WERI-Rb-1 (cell line): ENCODE measurements at regions not wholly inside any gene's neighbourhood (a gene's known extent, or its start where the extent isn't known, plus 50 kb on each side); places are given as distances from the start of the nearest gene placed in this dataset.

Experiments
- DNase-seq: peaks from one replicate; pipeline ENCODE4 v3.0.0-alpha.2; 2020
- H3K27ac ChIP-seq: fragments of 250-450 bp; sonication (Bioruptor Pico); 2 replicates; pipeline ENCODE4 v1.5.1; 2020; ENCODE audit warnings: mild to moderate bottlenecking, moderate library complexity
- H3K27me3 ChIP-seq: fragments of 250-450 bp; sonication (Bioruptor Pico); 2 replicates; pipeline ENCODE4 v1.5.1; 2021; ENCODE audit warnings: mild to moderate bottlenecking, low read depth, moderate library complexity; ENCODE audit not compliant: insufficient read depth, severe bottlenecking
- H3K36me3 ChIP-seq: fragments of 250-450 bp; sonication (Bioruptor Pico); 2 replicates; pipeline ENCODE4 v1.5.1; 2020; ENCODE audit warnings: mild to moderate bottlenecking, moderate library complexity
- H3K4me3 ChIP-seq: 2 replicates; pipeline ENCODE4 v1.5.1; 2011; ENCODE audit warnings: low read depth, mild to moderate bottlenecking, control low read depth, low read length
- H3K9me3 ChIP-seq: fragments of 250-450 bp; sonication (Bioruptor Pico); 2 replicates; pipeline ENCODE4 v1.5.1; 2021; ENCODE audit warnings: mild to moderate bottlenecking, moderate library complexity; ENCODE audit not compliant: severe bottlenecking
- CTCF ChIP-seq: IDR thresholded peaks from 2 replicates; pipeline ENCODE4 v1.5.1; 2011; ENCODE audit warnings: low read depth, mild to moderate bottlenecking, control low read depth, inconsistent platforms, low read length

GRCh38 chr16:76035689-76036088, 241.5 kb upstream of the CNTNAP4 start:
- TF ChIP-seq CTCF: no peak
- Histone ChIP-seq H3K36me3 (no peaks in the 10 kb centered on the region), H3K27me3 (no peaks in the 10 kb centered on the region), H3K9me3 (peaks cover 14% of the 10 kb centered on the region), H3K27ac (no peak overlapping the region), H3K4me3 (no peak overlapping the region)
- DNase-seq: no peak

GRCh38 chr16:76038097-76038496, 239.1 kb upstream of the CNTNAP4 start:
- Histone ChIP-seq H3K27ac (no peak overlapping the region), H3K4me3 (no peak overlapping the region), H3K27me3 (no peaks in the 10 kb centered on the region), H3K9me3 (peaks cover 14% of the 10 kb centered on the region), H3K36me3 (no peaks in the 10 kb centered on the region)
- no peak for DNase-seq
- TF ChIP-seq CTCF: no peak

GRCh38 chr16:76052725-76053124, 224.5 kb upstream of the CNTNAP4 start:
- no peak for TF ChIP-seq CTCF
- DNase-seq: no peak
- no peaks in the 10 kb centered on the region for H3K9me3 ChIP-seq
- H3K27ac ChIP-seq: no peak overlapping the region
- no peak overlapping the region for H3K4me3 ChIP-seq
- no peaks in the 10 kb centered on the region for H3K36me3 ChIP-seq
- H3K27me3 ChIP-seq: no peaks in the 10 kb centered on the region

- TF ChIP-seq CTCF: no peak
- Histone ChIP-seq H3K27me3 (no peaks in the 10 kb centered on the region), H3K4me3 (no peak overlapping the region), H3K9me3 (no peaks in the 10 kb centered on the region), H3K27ac (no peak overlapping the region), H3K36me3 (no peaks in the 10 kb centered on the region)
- DNase-seq: no peak
Observed at GRCh38 chr16:76059186-76059585, 218.0 kb upstream of the CNTNAP4 start.

- H3K9me3 ChIP-seq: no peaks in the 10 kb centered on the region
- no peak overlapping the region for H3K27ac ChIP-seq
- no peaks in the 10 kb centered on the region for H3K36me3 ChIP-seq
- no peaks in the 10 kb centered on the region for H3K27me3 ChIP-seq
- H3K4me3 ChIP-seq: no peak overlapping the region
- TF ChIP-seq CTCF: no peak
- DNase-seq: no peak
Observed at GRCh38 chr16:76059701-76060100, 217.5 kb upstream of the CNTNAP4 start.

- no peak overlapping the region for H3K4me3 ChIP-seq
- no peak overlapping the region for H3K27ac ChIP-seq
- no peak for DNase-seq
- no peak for TF ChIP-seq CTCF
- H3K9me3 ChIP-seq: no peaks in the 10 kb centered on the region
- H3K27me3 ChIP-seq: no peaks in the 10 kb centered on the region
- H3K36me3 ChIP-seq: no peaks in the 10 kb centered on the region
Observed at GRCh38 chr16:76071690-76072089, 205.5 kb upstream of the CNTNAP4 start.
